Naive thymus-derived CD8-positive, alpha-beta T cell (primary cell): ENCODE measurements at regions not wholly inside any gene's neighbourhood (a gene's known extent, or its start where the extent isn't known, plus 50 kb on each side); places are given as distances from the start of the nearest gene placed in this dataset.

ENCODE experiments used
- ATAC-seq, 2 donors: fragments of 150-1000 bp; cut with Tn5 transposase in 1 of 2; sonication (Bioruptor Pico), chemical (Tn5 transposase) in 1 of 2; 1 replicate in 1 of 2; 2 replicates in 1 of 2; pipeline ENCODE4 v1.10.0; 2021; ENCODE audit warnings: mild to moderate bottlenecking in 2 of 2, moderate library complexity in 2 of 2
- POLR2A ChIA-PET: fragments of 350-600 bp; sonication (Branson Sonifier 250); formaldehyde crosslinking; loops from one replicate; lab custom pipeline; 2021; ENCODE audit warnings: antibody characterized with exemption; lab: Charles Lee
- DNase-seq, 10 donors: peaks; one replicate each; pipeline versions ENCODE4 v3.0.0 to v3.0.0-alpha.2; 2020 to 2022
- H3K27ac Mint-ChIP-seq, 10 donors: one replicate each; pipeline ENCODE4 v1.8.0; 2020 to 2022; ENCODE audit warnings: mild to moderate bottlenecking in 10 of 10, mixed read lengths in 10 of 10, moderate library complexity in 4 of 10, inconsistent platforms in 1 of 10
- H3K27me3 Mint-ChIP-seq, 5 donors: one replicate each; pipeline ENCODE4 v1.8.0; 2021 to 2022; ENCODE audit warnings: mixed read lengths in 5 of 5
- H3K36me3 Mint-ChIP-seq, 3 donors: one replicate each; pipeline ENCODE4 v1.8.0; 2020 to 2022; ENCODE audit warnings: mixed read lengths in 3 of 3, mild to moderate bottlenecking in 2 of 3, inconsistent platforms in 1 of 3
- H3K4me1 Mint-ChIP-seq, 4 donors: one replicate each; pipeline ENCODE4 v1.8.0; 2021 to 2022; ENCODE audit warnings: mixed read lengths in 4 of 4
- H3K4me3 Mint-ChIP-seq, 10 donors: one replicate each; pipeline ENCODE4 v1.8.0; 2020 to 2022; ENCODE audit warnings: mild to moderate bottlenecking in 10 of 10, mixed read lengths in 10 of 10, moderate library complexity in 6 of 10, inconsistent platforms in 1 of 10
- H3K9me3 Mint-ChIP-seq, 9 donors: one replicate each; pipeline ENCODE4 v1.8.0; 2020 to 2022; ENCODE audit warnings: mixed read lengths in 9 of 9, mild to moderate bottlenecking in 3 of 9, inconsistent platforms in 1 of 9, moderate library complexity in 1 of 9

DNA sequence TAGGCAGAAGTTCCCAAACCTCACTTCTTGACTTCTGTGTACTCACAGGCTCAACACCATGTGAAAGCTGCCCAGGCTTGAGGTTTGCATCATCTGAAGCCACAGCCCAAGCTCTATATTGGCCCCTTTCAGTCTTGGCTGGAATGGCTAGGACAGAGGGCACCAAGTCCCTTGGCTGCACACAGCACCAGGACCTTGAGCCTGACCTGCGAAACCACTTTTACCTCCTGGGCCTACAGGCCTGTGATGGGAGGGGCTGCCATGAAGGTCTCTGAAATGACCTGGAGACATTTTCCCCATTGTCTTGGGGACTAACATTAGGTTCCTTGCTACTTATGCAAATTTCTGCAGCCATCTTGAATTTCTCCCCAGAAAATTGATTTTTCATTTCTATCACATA lies 288.3 kb upstream of the ZC3H12C start:
- DNase-seq (no peak), ATAC-seq (no peak)
- Mint-ChIP-seq H3K4me1 (no peaks in the 10 kb centered on the region), H3K27ac (no peak overlapping the region), H3K4me3 (no peak overlapping the region), H3K9me3 (peaks cover 0 to 16% (median 10%) of the 10 kb centered on the region in 9 donors), H3K27me3 (peaks cover 0 to 11% (median 3%) of the 10 kb centered on the region in 5 donors), H3K36me3 (peaks cover 0 to 16% (median 0%) of the 10 kb centered on the region in 3 donors)
- POLR2A ChIA-PET: no interaction called here

DNA sequence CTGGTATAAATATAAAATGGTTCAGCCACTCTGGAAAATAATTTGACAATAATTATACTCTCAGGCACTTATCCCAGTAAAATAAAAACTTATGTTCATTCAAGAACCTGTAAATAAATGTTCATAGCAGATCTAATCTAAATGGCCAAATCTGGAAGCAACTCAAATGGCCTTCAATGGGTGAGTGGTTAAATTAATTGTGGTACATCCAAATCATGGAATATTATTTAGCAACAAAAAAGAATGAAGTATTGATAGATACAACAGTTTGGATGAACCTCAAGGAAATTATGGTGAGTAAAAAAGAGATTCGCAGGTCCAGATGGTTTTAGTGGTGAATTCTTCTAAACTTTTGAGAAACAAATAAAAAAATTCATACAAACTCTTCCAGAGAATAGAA lies 287.0 kb upstream of the ZC3H12C start:
- peaks cover 0 to 16% (median 0%) of the 10 kb centered on the region in 3 donors for H3K36me3 Mint-ChIP-seq
- peaks cover 0 to 11% (median 3%) of the 10 kb centered on the region in 5 donors for H3K27me3 Mint-ChIP-seq
- ATAC-seq: no peak
- no peak for DNase-seq
- no peak overlapping the region for H3K27ac Mint-ChIP-seq
- H3K4me1 Mint-ChIP-seq: no peaks in the 10 kb centered on the region
- POLR2A ChIA-PET: no interaction called here
- peaks cover 0 to 16% (median 10%) of the 10 kb centered on the region in 9 donors for H3K9me3 Mint-ChIP-seq
- no peak overlapping the region for H3K4me3 Mint-ChIP-seq

DNA sequence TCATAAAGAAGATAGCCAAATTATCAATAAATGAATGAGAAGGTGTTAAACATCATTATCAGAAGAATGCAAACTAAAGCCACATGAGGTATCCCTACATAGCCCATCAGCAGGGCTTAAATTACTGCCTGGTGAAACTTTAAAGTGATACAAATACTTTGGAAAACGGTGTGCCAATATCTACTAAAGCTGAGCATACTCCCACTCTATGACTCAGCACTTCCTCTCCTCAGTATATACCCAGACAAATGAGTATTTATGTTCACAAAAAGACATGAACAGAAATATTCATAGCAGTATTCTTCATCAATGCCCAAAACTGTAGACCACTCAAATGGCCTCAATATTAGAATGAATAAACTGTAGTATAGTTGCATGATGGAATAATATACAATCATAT lies 284.6 kb upstream of the ZC3H12C start:
- no peak for DNase-seq
- Mint-ChIP-seq H3K9me3 (peaks cover 0 to 16% (median 6%) of the 10 kb centered on the region in 9 donors), H3K27me3 (peaks cover 0 to 8% (median 0%) of the 10 kb centered on the region in 5 donors), H3K4me1 (no peaks in the 10 kb centered on the region), H3K4me3 (no peak overlapping the region), H3K27ac (no peak overlapping the region), H3K36me3 (peaks cover 0 to 15% (median 0%) of the 10 kb centered on the region in 3 donors)
- POLR2A ChIA-PET: no interaction called here
- ATAC-seq: no peak

DNA sequence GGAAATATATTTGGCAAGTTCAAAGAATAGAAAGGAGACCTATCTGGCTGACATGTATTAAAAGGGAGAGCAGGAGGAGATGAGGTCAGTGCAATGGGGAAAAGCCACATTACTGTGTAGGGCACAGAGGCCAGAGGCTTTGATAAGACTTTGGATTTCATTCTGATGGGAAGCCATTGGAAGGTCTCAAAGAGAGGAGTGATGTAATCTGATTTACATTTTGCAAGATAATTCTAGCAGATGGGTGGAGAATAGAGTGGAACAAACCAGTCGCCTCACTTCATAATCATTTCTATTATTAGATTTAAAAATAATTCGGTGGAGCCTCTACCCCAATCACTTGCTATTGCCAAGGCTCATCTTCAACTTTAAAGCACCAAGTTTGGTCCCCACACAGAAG lies 278.4 kb upstream of the ZC3H12C start:
- peaks cover 0 to 14% (median 6%) of the 10 kb centered on the region in 4 donors for H3K4me1 Mint-ChIP-seq
- peaks cover 0 to 2% (median 0%) of the 10 kb centered on the region in 9 donors for H3K9me3 Mint-ChIP-seq
- no peak for DNase-seq
- peaks cover 0 to 3% (median 0%) of the 10 kb centered on the region in 5 donors for H3K27me3 Mint-ChIP-seq
- no peak for ATAC-seq
- POLR2A ChIA-PET: no interaction called here
- H3K4me3 Mint-ChIP-seq: no peak overlapping the region
- no peak overlapping the region for H3K27ac Mint-ChIP-seq
- H3K36me3 Mint-ChIP-seq: no peaks in the 10 kb centered on the region

DNA sequence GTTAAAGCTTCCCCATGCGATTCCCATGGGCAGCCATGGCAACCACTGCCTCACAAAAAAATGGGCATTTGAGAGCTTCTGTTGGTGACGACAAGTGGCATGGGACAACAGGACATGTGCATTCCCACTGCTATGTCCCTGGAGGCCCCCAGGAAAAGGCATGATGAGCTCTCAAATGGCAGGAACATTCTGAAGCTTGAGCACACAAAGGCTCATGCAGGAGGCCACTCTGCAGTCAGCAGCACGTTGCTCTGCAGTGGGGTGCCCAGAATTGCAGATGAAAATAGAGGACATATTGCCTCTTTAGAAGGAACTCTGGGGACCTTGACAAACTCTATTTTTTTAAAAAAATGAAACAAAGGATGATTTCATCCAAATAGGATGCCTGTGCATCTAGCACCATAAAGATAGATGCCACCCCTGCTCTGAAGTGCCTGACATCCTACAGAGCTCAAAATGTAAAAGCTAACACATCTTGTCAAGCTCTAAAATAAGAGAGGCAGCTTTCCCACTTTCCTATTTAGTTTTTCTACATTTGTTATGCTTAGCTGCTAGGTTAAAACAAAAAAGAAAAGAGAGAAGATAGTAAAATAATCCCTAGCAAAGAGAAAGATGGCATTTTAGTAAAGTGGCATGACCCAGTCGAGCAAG lies 277.6 kb upstream of the ZC3H12C start:
- Mint-ChIP-seq H3K27me3 (peaks cover 0 to 3% (median 0%) of the 10 kb centered on the region in 5 donors), H3K9me3 (peaks cover 0 to 2% (median 0%) of the 10 kb centered on the region in 9 donors), H3K36me3 (no peaks in the 10 kb centered on the region), H3K27ac (no peak overlapping the region), H3K4me3 (no peak overlapping the region), H3K4me1 (peaks cover 0 to 14% (median 6%) of the 10 kb centered on the region in 4 donors)
- ATAC-seq (no peak), DNase-seq (no peak)
- POLR2A ChIA-PET: no interaction called here

DNA sequence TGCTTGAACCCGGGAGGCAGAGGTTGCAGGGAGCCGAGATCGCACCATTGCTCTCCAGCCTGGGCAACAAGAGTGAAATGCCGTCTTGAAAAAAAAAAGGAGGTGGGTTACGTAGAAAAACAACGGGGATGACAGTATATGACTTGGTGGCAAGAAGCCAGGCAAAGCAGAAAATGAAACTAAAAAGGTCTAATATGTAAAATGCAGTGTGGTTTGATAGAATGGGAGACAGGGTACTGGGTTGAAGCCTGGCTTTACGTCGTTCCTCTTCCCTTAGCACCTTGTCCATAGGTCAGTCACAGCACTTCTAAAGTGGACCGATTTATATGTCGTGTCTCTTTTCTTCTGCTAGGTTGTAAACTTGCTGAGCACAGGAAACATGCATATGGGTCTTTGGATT lies 274.9 kb upstream of the ZC3H12C start:
- Mint-ChIP-seq H3K4me1 (peaks cover 0 to 14% (median 6%) of the 10 kb centered on the region in 4 donors), H3K27me3 (peaks cover 0 to 5% (median 0%) of the 10 kb centered on the region in 5 donors), H3K27ac (no peak overlapping the region), H3K9me3 (peaks cover 0 to 2% (median 0%) of the 10 kb centered on the region in 9 donors), H3K4me3 (peak overlapping the region; percentile 17 to 69 (median 42)), H3K36me3 (no peaks in the 10 kb centered on the region)
- POLR2A ChIA-PET: no interaction called here
- DNase-seq (no peak), ATAC-seq (no peak)

DNA sequence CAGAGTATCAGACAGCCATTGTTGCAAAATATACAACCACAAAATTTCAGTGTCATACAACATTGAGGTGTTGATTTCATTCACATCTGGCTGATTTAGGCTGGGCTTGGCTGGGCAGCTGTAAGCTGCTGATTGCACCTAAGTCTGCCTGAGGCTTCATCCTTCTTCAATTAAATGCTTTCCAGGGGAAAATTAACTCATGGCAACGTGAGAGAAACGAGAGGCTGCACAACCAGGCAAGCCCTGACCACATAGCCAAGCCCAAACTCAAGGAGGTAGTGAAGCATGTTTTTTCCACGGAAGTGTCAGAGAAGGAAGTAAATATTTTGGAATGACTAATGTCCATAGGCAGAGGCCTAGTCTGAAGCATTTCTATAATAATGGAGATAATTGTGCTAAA lies 273.8 kb upstream of the ZC3H12C start:
- DNase-seq: no peak
- peaks cover 0 to 14% (median 6%) of the 10 kb centered on the region in 4 donors for H3K4me1 Mint-ChIP-seq
- H3K36me3 Mint-ChIP-seq: no peaks in the 10 kb centered on the region
- no peak overlapping the region for H3K4me3 Mint-ChIP-seq
- H3K27me3 Mint-ChIP-seq: peaks cover 0 to 5% (median 0%) of the 10 kb centered on the region in 5 donors
- ATAC-seq: no peak
- H3K27ac Mint-ChIP-seq: no peak overlapping the region
- H3K9me3 Mint-ChIP-seq: peaks cover 0 to 2% (median 0%) of the 10 kb centered on the region in 9 donors
- POLR2A ChIA-PET: no interaction called here

DNA sequence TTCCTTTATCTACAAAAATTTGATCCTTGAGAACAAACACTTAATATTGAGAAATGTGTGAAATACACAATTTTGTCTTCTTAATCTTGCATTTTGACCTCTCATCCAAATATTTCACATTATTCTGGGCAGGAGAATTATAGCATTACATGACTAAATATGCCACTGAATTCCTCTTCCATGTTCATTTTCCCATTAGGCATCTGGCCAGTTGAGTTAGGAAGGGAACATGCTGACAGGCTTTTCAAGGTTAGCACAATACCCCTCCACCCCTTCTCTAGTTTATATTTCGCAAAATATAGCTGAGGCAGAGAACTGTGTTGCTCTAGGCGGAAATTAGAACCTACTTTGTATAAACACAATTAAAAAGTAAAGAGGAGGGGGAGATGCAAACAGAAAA lies 271.7 kb upstream of the ZC3H12C start:
- H3K4me1 Mint-ChIP-seq: peaks cover 2 to 14% (median 6%) of the 10 kb centered on the region in 4 donors
- no peak overlapping the region for H3K4me3 Mint-ChIP-seq
- POLR2A ChIA-PET: no interaction called here
- DNase-seq (no peak), ATAC-seq (no peak)
- peaks cover 0 to 2% (median 0%) of the 10 kb centered on the region in 9 donors for H3K9me3 Mint-ChIP-seq
- peaks cover 0 to 5% (median 0%) of the 10 kb centered on the region in 5 donors for H3K27me3 Mint-ChIP-seq
- H3K27ac Mint-ChIP-seq: no peak overlapping the region
- H3K36me3 Mint-ChIP-seq: no peaks in the 10 kb centered on the region

DNA sequence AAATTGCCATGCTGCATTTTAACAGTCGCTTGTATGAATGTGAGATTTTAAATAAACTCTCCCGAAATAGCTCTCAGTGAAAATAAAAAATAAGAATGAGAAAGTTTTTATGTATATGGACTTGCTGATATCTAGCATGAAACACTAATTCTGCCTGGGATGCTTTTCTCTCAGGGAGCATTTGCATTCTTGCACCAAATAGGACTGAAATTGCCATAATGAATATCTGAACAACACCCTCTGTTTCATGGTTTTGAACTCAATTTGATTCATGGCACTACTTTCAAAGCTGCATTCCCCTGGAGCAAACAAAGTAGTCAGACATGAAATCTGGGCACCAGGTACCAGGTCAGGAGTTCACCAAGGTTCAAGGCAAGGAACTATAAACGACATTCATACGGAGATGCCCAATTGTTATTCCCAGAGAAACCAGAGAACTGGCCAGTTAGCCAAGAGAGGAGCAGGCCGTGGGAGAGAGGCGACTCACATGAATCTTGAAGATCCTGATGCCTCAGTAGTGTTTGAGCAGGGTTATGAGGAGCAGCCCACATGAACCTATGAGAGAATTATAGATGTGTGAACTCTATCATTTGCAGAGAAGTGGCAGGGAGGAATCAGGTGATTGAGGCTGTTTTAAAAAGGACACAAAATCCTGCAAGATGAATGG lies 270.6 kb upstream of the ZC3H12C start:
- DNase-seq: no peak

DNA sequence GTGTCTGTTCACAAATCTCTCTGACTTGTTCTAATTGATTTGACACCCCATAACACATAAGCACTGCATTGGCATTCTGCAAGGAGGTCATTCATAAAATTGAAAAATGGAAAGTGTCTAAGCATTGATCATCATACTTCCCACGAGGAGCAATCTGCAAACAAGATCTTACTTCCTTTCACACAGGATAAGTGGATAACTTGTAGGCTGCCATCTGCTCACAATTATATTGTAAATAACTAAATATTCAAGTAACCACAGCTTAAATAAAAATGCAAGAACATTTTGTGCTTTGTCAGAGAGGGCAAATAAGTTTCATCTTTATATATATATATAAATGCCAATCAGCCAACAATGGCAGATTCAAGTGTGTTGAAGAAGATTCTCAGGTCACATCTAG lies 264.8 kb upstream of the ZC3H12C start:
- peaks cover 0 to 2% (median 0%) of the 10 kb centered on the region in 4 donors for H3K4me1 Mint-ChIP-seq
- H3K36me3 Mint-ChIP-seq: no peaks in the 10 kb centered on the region
- no peak overlapping the region for H3K4me3 Mint-ChIP-seq
- DNase-seq (no peak), ATAC-seq (no peak)
- peaks cover 0 to 6% (median 0%) of the 10 kb centered on the region in 9 donors for H3K9me3 Mint-ChIP-seq
- peaks cover 0 to 2% (median 0%) of the 10 kb centered on the region in 5 donors for H3K27me3 Mint-ChIP-seq
- no peak overlapping the region for H3K27ac Mint-ChIP-seq
- POLR2A ChIA-PET: no interaction called here

More for the DNA sequence above, 270.6 kb upstream of the ZC3H12C start:
- Mint-ChIP-seq H3K27me3 (peaks cover 0 to 5% (median 0%) of the 10 kb centered on the region in 5 donors), H3K4me3 (no peak overlapping the region), H3K36me3 (no peaks in the 10 kb centered on the region), H3K9me3 (peaks cover 0 to 2% (median 0%) of the 10 kb centered on the region in 9 donors), H3K4me1 (peaks cover 2 to 14% (median 6%) of the 10 kb centered on the region in 4 donors), H3K27ac (no peak overlapping the region)
- ATAC-seq: no peak
- POLR2A ChIA-PET: no interaction called here

DNA sequence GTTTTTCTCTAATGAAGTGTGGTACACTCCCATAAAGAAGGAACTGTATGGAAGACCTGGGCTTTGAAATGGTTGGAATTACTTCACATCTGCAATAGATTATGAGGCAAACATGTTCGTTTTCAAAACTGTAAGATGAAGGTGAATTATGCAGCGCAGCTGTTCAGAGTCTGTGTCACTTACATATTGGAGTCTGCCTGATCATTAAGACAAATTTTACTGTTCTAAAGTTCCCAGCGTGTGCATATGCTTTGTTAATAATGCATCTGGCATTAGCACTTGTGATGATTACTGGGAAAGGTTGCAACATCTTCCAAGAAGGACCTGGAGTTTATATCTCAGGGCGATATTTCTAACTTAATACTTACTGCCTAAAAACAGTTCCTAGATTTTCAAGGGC lies 255.2 kb upstream of the ZC3H12C start:
- H3K36me3 Mint-ChIP-seq: no peaks in the 10 kb centered on the region
- H3K27me3 Mint-ChIP-seq: peaks cover 4 to 30% (median 12%) of the 10 kb centered on the region in 5 donors
- DNase-seq (no peak), ATAC-seq (no peak)
- POLR2A ChIA-PET: no interaction called here
- no peaks in the 10 kb centered on the region for H3K4me1 Mint-ChIP-seq
- no peak overlapping the region for H3K4me3 Mint-ChIP-seq
- peaks cover 0 to 13% (median 2%) of the 10 kb centered on the region in 9 donors for H3K9me3 Mint-ChIP-seq
- no peak overlapping the region for H3K27ac Mint-ChIP-seq

DNA sequence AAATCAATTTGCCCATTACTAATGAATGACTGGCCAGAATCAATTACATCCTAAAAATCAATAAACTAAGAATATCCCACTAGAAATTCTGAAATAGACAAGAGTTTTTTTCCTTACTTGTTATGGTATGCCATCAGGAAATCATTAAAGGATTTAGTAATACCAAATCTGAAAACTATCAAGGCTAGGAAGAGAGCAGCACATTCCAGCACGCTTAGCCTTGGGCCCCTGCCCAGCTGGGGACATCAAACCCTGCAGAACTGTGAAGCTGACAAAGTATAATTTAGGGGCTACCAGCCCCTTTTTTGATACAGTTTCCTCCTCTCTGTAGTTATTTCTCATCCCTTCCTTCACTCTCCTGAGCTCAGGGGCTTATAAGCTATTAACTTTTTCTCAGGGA lies 247.8 kb upstream of the ZC3H12C start:
- POLR2A ChIA-PET: no interaction called here
- no peak for ATAC-seq

DNA sequence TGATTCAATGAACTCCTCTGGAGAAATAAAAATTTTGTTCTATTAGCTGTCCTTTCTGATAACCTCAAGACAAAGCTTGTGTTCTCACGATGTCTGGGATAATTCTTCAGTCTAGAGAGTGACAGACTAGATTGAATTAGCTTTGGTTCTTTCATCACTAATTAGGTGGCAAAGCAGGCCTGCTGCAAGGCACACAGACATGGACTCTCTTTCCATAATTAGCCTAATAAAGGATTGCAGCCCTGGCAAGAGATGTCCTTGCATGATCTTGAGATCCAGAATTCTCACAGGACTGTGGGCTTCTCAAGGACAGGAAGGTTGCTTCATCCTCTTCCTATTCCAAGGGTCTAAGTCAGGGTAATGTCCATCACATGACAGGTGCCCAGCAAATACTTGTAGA lies 245.6 kb upstream of the ZC3H12C start:
- ATAC-seq: no peak
- no peak for DNase-seq
- no peaks in the 10 kb centered on the region for H3K36me3 Mint-ChIP-seq
- peaks cover 0 to 1% (median 0%) of the 10 kb centered on the region in 9 donors for H3K9me3 Mint-ChIP-seq
- POLR2A ChIA-PET: no interaction called here
- H3K4me1 Mint-ChIP-seq: no peaks in the 10 kb centered on the region
- no peak overlapping the region for H3K4me3 Mint-ChIP-seq
- no peak overlapping the region for H3K27ac Mint-ChIP-seq
- H3K27me3 Mint-ChIP-seq: peaks cover 0 to 2% (median 0%) of the 10 kb centered on the region in 5 donors

More for the DNA sequence above, 247.8 kb upstream of the ZC3H12C start:
- Mint-ChIP-seq H3K4me3 (no peak overlapping the region), H3K4me1 (no peaks in the 10 kb centered on the region), H3K36me3 (no peaks in the 10 kb centered on the region), H3K27ac (no peak overlapping the region), H3K27me3 (peaks cover 0 to 11% (median 4%) of the 10 kb centered on the region in 5 donors), H3K9me3 (peaks cover 0 to 11% (median 0%) of the 10 kb centered on the region in 9 donors)
- no peak for DNase-seq
